Ascending aorta (tissue), 2 donors: ENCODE measurements at regions not wholly inside any gene's neighbourhood (a gene's known extent, or its start where the extent isn't known, plus 50 kb on each side); places are given as distances from the start of the nearest gene placed in this dataset.

Experiments used
- DNase-seq, 2 donors: peaks; one replicate each; pipeline ENCODE4 v3.0.0-alpha.2; 2019; ENCODE audit warnings: low spot score in 2 of 2
- H3K27ac ChIP-seq, 2 donors: fragments of 200-600 bp; sonication (generic); one replicate each; pipeline ENCODE4 v1.5.1; 2016 to 2017; ENCODE audit warnings: mild to moderate bottlenecking in 1 of 2
- H3K27me3 ChIP-seq: fragments of 200-600 bp; sonication (generic); one replicate; pipeline ENCODE4 v1.5.1; 2017
- H3K36me3 ChIP-seq, 2 donors: fragments of 200-600 bp; sonication (generic); one replicate each; pipeline ENCODE4 v1.5.1; 2016
- H3K4me1 ChIP-seq, 2 donors: fragments of 200-600 bp; sonication (generic); one replicate each; pipeline ENCODE4 v1.5.1; 2016 to 2017; ENCODE audit warnings: mild to moderate bottlenecking in 1 of 2
- H3K4me3 ChIP-seq, 2 donors: fragments of 200-600 bp; sonication (generic); one replicate each; pipeline ENCODE4 v1.5.1; 2016 to 2017; ENCODE audit warnings: mild to moderate bottlenecking in 1 of 2
- H3K9me3 ChIP-seq, 2 donors: fragments of 200-600 bp; sonication (generic); one replicate each; pipeline ENCODE4 v1.5.1; 2016
- intact Hi-C: fragments of 100-400 bp; cut with DNase I; formaldehyde crosslinking; loops from one replicate; pipeline ENCODE4 v1.15.1; 2023
- TF ChIP-seq, protein P1 (sequence below), 3 experiments: fragments of 200-600 bp in 2 of 3; fragments of 450-650 bp in 1 of 3; sonication (generic) in 2 of 3; IDR thresholded peaks; one replicate each; pipeline ENCODE4 v1.5.1; 2016 to 2019; ENCODE audit warnings: antibody characterized with exemption in 3 of 3, mild to moderate bottlenecking in 1 of 3, moderate library complexity in 1 of 3

DNA sequence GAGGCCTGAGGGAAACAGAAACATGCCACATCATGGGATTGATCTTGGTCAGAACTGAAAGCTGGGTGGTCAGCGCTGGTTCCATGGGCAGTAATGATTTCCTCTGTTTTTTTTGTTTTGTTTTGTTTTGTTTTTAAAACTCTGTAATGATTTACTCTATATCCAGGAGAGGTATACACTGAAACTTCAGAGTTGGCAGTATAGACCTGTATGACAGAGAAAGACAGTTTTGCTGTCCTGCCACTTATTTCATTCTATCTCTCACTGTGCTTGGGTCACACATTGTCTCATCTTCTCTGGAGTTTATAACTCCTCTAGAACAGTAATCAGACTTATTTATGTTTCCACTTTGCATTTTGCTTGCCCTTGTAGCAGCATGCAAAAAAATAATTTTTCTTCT lies 105.1 kb upstream of the SLITRK1 start:
- intact Hi-C loops: no loop called here
- Histone ChIP-seq H3K4me1 (no peaks in the 10 kb centered on the region), H3K9me3 (no peaks in the 10 kb centered on the region), H3K27me3 (no peaks in the 10 kb centered on the region), H3K4me3 (no peak overlapping the region), H3K36me3 (no peaks in the 10 kb centered on the region), H3K27ac (no peak overlapping the region)
- no peak for DNase-seq
- TF ChIP-seq, protein P1, sequence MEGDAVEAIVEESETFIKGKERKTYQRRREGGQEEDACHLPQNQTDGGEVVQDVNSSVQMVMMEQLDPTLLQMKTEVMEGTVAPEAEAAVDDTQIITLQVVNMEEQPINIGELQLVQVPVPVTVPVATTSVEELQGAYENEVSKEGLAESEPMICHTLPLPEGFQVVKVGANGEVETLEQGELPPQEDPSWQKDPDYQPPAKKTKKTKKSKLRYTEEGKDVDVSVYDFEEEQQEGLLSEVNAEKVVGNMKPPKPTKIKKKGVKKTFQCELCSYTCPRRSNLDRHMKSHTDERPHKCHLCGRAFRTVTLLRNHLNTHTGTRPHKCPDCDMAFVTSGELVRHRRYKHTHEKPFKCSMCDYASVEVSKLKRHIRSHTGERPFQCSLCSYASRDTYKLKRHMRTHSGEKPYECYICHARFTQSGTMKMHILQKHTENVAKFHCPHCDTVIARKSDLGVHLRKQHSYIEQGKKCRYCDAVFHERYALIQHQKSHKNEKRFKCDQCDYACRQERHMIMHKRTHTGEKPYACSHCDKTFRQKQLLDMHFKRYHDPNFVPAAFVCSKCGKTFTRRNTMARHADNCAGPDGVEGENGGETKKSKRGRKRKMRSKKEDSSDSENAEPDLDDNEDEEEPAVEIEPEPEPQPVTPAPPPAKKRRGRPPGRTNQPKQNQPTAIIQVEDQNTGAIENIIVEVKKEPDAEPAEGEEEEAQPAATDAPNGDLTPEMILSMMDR (IDR thresholded peaks at IDR 0.05): no peak

DNA sequence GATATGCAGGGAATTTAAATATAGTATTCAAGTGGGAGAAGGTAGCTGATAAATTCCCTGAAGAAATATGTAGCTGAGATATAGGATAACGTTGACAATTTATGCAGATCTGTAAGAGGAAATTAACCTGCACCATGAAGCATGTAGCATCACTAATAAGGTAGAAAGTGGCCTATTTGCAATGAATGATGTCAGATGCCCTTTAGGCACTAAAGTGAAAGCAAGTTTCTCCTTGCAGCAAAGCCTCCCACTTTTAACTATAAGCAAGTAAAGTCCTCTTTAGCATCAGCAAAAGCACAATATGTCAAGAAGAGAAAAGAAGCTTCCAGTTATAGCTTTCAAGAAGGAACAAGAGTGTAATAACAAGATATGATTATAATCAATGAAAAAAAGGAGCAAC lies 102.5 kb upstream of the SLITRK1 start:
- Histone ChIP-seq H3K4me3 (no peak overlapping the region), H3K27ac (no peak overlapping the region), H3K9me3 (no peaks in the 10 kb centered on the region), H3K27me3 (no peaks in the 10 kb centered on the region), H3K36me3 (no peaks in the 10 kb centered on the region), H3K4me1 (no peaks in the 10 kb centered on the region)
- intact Hi-C loops: no loop called here
- DNase-seq: no peak
- TF ChIP-seq, protein P1 (IDR thresholded peaks at IDR 0.05): no peak

DNA sequence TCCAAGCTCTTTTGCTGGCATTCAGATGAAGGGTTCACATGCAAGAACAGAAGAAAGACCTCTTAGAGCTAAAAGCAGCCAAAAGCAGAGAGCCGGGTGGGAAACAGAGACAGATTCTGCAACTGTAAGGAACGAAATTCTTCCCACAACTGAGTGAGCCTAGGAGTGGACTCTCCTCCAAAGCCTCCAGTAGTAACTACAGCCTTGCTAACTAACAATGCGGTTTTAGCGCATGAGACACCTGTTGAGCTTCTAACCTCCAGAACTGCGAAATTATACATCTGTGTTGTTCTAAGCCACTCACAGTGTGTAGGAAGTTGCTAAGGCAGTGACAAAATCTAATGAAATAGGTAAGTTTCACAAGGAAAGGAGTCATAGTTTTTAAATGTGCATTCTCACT lies 98.1 kb upstream of the SLITRK1 start:
- Histone ChIP-seq H3K4me3 (no peak overlapping the region), H3K36me3 (no peaks in the 10 kb centered on the region), H3K27me3 (no peaks in the 10 kb centered on the region), H3K27ac (no peak overlapping the region), H3K4me1 (no peaks in the 10 kb centered on the region), H3K9me3 (no peaks in the 10 kb centered on the region)
- intact Hi-C loops: no loop called here
- DNase-seq: no peak
- TF ChIP-seq, protein P1 (IDR thresholded peaks at IDR 0.05): no peak

DNA sequence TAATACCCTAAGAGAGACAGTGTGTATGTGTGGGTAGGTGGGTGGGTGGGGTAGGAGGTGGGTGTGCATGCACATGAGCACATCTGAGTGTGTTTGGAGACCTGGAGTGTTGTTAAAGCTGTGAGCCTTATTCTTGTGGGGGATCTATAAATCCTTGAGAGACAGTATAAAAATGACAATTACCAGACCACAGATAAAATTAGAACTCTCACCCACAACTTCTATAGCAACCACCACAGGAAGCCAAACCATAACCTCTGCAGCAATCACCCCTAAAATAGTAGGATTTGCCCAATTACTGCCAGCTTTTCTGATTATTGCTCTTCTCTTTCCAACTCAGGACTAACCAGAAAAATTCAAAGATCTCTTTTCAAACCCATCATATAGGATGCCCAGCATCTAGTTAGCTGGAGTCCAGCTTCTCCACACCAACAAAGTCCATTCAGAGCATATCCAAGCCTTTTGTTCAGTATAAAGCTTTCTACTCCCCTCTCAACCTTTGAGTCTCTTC lies 93.4 kb upstream of the SLITRK1 start:
- intact Hi-C loops: no loop called here
- TF ChIP-seq, protein P1 (IDR thresholded peaks at IDR 0.05): no peak
- H3K4me1 ChIP-seq: no peaks in the 10 kb centered on the region

DNA sequence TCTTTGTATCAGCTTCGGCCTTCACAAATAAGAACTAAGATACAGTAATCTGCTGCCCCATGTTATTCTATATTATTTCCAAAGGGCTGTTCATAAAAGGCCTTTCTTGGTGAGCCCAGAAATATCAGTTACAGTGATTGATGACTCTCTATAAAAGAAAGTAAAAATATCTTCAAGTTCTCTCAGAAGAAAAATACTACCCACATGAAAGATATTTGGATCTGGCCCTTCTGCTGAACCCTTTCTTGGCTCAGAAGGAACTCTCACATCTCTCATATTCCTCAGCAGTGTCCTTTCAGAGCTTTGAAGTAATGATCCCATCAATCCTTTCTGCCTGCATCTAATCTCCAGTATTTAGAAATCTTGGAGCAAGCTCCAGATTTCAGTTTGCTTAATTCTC lies 76.3 kb upstream of the SLITRK1 start:
- no peaks in the 10 kb centered on the region for H3K4me1 ChIP-seq
- no peaks in the 10 kb centered on the region for H3K27me3 ChIP-seq
- intact Hi-C loops: no loop called here
- no peak overlapping the region for H3K27ac ChIP-seq
- TF ChIP-seq, protein P1 (IDR thresholded peaks at IDR 0.05): no peak
- no peaks in the 10 kb centered on the region for H3K36me3 ChIP-seq
- no peaks in the 10 kb centered on the region for H3K9me3 ChIP-seq
- no peak overlapping the region for H3K4me3 ChIP-seq
- DNase-seq: no peak

More for the DNA sequence above, 93.4 kb upstream of the SLITRK1 start:
- no peaks in the 10 kb centered on the region for H3K36me3 ChIP-seq
- no peak overlapping the region for H3K27ac ChIP-seq
- no peak for DNase-seq
- no peaks in the 10 kb centered on the region for H3K9me3 ChIP-seq
- H3K27me3 ChIP-seq: no peaks in the 10 kb centered on the region
- H3K4me3 ChIP-seq: no peak overlapping the region

DNA sequence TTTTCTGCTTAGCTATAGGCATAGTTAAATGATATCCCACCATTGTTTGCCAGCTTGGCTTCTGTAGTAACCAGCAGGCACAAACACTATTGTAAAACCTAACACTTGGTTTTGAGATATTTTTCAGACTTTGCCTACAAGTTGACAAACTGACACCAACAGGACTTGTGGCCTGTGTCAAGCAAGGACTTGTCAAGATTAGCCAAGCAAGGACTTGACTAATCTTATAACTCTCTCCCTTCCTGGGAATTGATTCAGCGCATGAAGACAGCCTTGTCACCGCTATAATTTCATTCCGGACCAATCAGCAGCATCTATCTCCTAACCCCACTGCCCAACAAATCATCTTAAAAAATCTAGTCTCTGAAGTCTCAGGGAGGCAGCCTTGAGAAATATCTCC lies 72.7 kb upstream of the SLITRK1 start:
- H3K4me3 ChIP-seq: no peak overlapping the region
- intact Hi-C loops: no loop called here
- no peaks in the 10 kb centered on the region for H3K9me3 ChIP-seq
- no peaks in the 10 kb centered on the region for H3K36me3 ChIP-seq
- TF ChIP-seq, protein P1 (IDR thresholded peaks at IDR 0.05): no peak
- H3K27me3 ChIP-seq: no peaks in the 10 kb centered on the region
- H3K4me1 ChIP-seq: no peaks in the 10 kb centered on the region
- H3K27ac ChIP-seq: no peak overlapping the region
- no peak for DNase-seq
